Naive thymus-derived CD4-positive, alpha-beta T cell (primary cell): ENCODE measurements at regions not wholly inside any gene's neighbourhood (a gene's known extent, or its start where the extent isn't known, plus 50 kb on each side); places are given as distances from the start of the nearest gene placed in this dataset.

Experiments
- ATAC-seq: fragments of 150-1000 bp; cut with Tn5 transposase; 2 replicates; pipeline ENCODE4 v1.10.0; 2021; ENCODE audit warnings: mild to moderate bottlenecking, moderate library complexity
- CTCF ChIA-PET: fragments of 350-600 bp; sonication (Branson Sonifier 250); formaldehyde crosslinking; loops from one replicate; lab custom pipeline; 2021; ENCODE audit warnings: antibody characterized with exemption; lab: Charles Lee
- POLR2A ChIA-PET: fragments of 350-600 bp; sonication (Branson Sonifier 250); formaldehyde crosslinking; loops from one replicate; lab custom pipeline; 2021; ENCODE audit warnings: antibody characterized with exemption, inconsistent platforms; lab: Charles Lee
- DNase-seq, 9 donors: peaks; one replicate each; pipeline versions ENCODE4 v3.0.0 to v3.0.0-alpha.2; 2020 to 2022; ENCODE audit warnings: mixed read lengths in 1 of 9
- H3K27ac ChIP-seq: one replicate; pipeline ENCODE4 v1.7.0; 2013; ENCODE audit warnings: mild to moderate bottlenecking, low read depth, low read length, moderate library complexity
- H3K27me3 ChIP-seq, 2 donors: one replicate each; pipeline ENCODE4 v1.7.0; 2013; ENCODE audit warnings: low read length in 2 of 2, mild to moderate bottlenecking in 2 of 2, moderate library complexity in 2 of 2; ENCODE audit not compliant: control insufficient read depth in 2 of 2, insufficient read depth in 2 of 2
- H3K36me3 ChIP-seq, 3 experiments: 1 replicate in 2 of 3; 2 replicates in 1 of 3; pipeline ENCODE4 v1.7.0; 2013; ENCODE audit warnings: low read length in 3 of 3, mild to moderate bottlenecking in 3 of 3, moderate library complexity in 1 of 3; ENCODE audit not compliant: insufficient read depth in 3 of 3, control insufficient read depth in 2 of 3
- H3K4me1 ChIP-seq, 2 donors: one replicate each; pipeline ENCODE4 v1.7.0; 2013; ENCODE audit warnings: low read length in 2 of 2, mild to moderate bottlenecking in 2 of 2, moderate library complexity in 1 of 2; ENCODE audit not compliant: control insufficient read depth in 2 of 2, insufficient read depth in 2 of 2
- H3K4me3 ChIP-seq: 2 replicates; pipeline ENCODE4 v1.7.0; 2013; ENCODE audit warnings: mild to moderate bottlenecking, low read length
- H3K9me3 ChIP-seq, 3 experiments: 1 replicate in 2 of 3; 2 replicates in 1 of 3; pipeline ENCODE4 v1.7.0; 2013; ENCODE audit warnings: low read length in 3 of 3; ENCODE audit not compliant: control insufficient read depth in 2 of 3
- H3K27ac Mint-ChIP-seq, 9 donors: one replicate each; pipeline ENCODE4 v1.8.0; 2020 to 2022; ENCODE audit warnings: mixed read lengths in 9 of 9, mild to moderate bottlenecking in 8 of 9, moderate library complexity in 5 of 9, inconsistent platforms in 2 of 9
- H3K27me3 Mint-ChIP-seq, 5 donors: one replicate each; pipeline ENCODE4 v1.8.0; 2021 to 2022; ENCODE audit warnings: mixed read lengths in 5 of 5, mild to moderate bottlenecking in 1 of 5
- H3K36me3 Mint-ChIP-seq, 5 donors: one replicate each; pipeline ENCODE4 v1.8.0; 2020 to 2022; ENCODE audit warnings: mixed read lengths in 5 of 5, mild to moderate bottlenecking in 3 of 5, inconsistent platforms in 1 of 5
- H3K4me1 Mint-ChIP-seq, 7 donors: one replicate each; pipeline ENCODE4 v1.8.0; 2020 to 2022; ENCODE audit warnings: mixed read lengths in 7 of 7, mild to moderate bottlenecking in 3 of 7, inconsistent platforms in 1 of 7
- H3K4me3 Mint-ChIP-seq, 10 donors: one replicate each; pipeline ENCODE4 v1.8.0; 2020 to 2022; ENCODE audit warnings: mild to moderate bottlenecking in 10 of 10, mixed read lengths in 10 of 10, moderate library complexity in 6 of 10, inconsistent platforms in 2 of 10
- H3K9me3 Mint-ChIP-seq, 11 donors: one replicate each; pipeline ENCODE4 v1.8.0; 2020 to 2022; ENCODE audit warnings: mixed read lengths in 11 of 11, mild to moderate bottlenecking in 4 of 11, inconsistent platforms in 1 of 11, moderate library complexity in 1 of 11
- intact Hi-C, 2 donors: fragments of 100-400 bp; cut with micrococcal nuclease; formaldehyde crosslinking; loops; one replicate each; pipeline ENCODE4 v1.15.1; 2023

GRCh38 chrX:40971736-40972135 is 113.5 kb upstream of the USP9X start:
- DNase-seq (no peak), ATAC-seq (no peak)
- H3K4me1 ChIP-seq: no peaks in the 10 kb centered on the region
- H3K27me3 ChIP-seq: no peaks in the 10 kb centered on the region
- H3K36me3 ChIP-seq: no peaks in the 10 kb centered on the region
- POLR2A ChIA-PET: no interaction called here
- H3K4me1 Mint-ChIP-seq: peaks cover 0 to 4% (median 0%) of the 10 kb centered on the region in 7 donors
- H3K4me3 Mint-ChIP-seq: no peak overlapping the region
- CTCF ChIA-PET: no interaction called here
- peaks cover 0 to 5% (median 0%) of the 10 kb centered on the region in 5 donors for H3K36me3 Mint-ChIP-seq
- no peak overlapping the region for H3K27ac Mint-ChIP-seq
- intact Hi-C loops: no loop called here
- peaks cover 0 to 10% (median 1%) of the 10 kb centered on the region in 11 donors for H3K9me3 Mint-ChIP-seq
- no peak overlapping the region for H3K27ac ChIP-seq
- no peaks in the 10 kb centered on the region for H3K9me3 ChIP-seq
- no peak overlapping the region for H3K4me3 ChIP-seq
- no peaks in the 10 kb centered on the region for H3K27me3 Mint-ChIP-seq

GRCh38 chrX:40973619-40974018 is 111.6 kb upstream of the USP9X start:
- H3K36me3 Mint-ChIP-seq: peaks cover 0 to 8% (median 0%) of the 10 kb centered on the region in 5 donors
- CTCF ChIA-PET: no interaction called here
- no peak for DNase-seq
- Histone ChIP-seq H3K4me1 (no peaks in the 10 kb centered on the region), H3K27me3 (no peaks in the 10 kb centered on the region), H3K4me3 (no peak overlapping the region), H3K36me3 (no peaks in the 10 kb centered on the region), H3K27ac (no peak overlapping the region), H3K9me3 (no peaks in the 10 kb centered on the region)
- H3K27me3 Mint-ChIP-seq: no peaks in the 10 kb centered on the region
- H3K4me3 Mint-ChIP-seq: no peak overlapping the region
- peaks cover 0 to 4% (median 0%) of the 10 kb centered on the region in 7 donors for H3K4me1 Mint-ChIP-seq
- H3K9me3 Mint-ChIP-seq: peaks cover 4 to 13% (median 7%) of the 10 kb centered on the region in 11 donors
- intact Hi-C loops: no loop called here
- H3K27ac Mint-ChIP-seq: no peak overlapping the region
- POLR2A ChIA-PET: no interaction called here
- ATAC-seq: no peak

- intact Hi-C loops: no loop called here
- Mint-ChIP-seq H3K4me1 (peaks cover 0 to 2% (median 0%) of the 10 kb centered on the region in 7 donors), H3K9me3 (peaks cover 4 to 14% (median 7%) of the 10 kb centered on the region in 11 donors), H3K4me3 (no peak overlapping the region), H3K27me3 (no peaks in the 10 kb centered on the region), H3K27ac (no peak overlapping the region), H3K36me3 (peaks cover 0 to 8% (median 0%) of the 10 kb centered on the region in 5 donors)
- H3K27me3 ChIP-seq: no peaks in the 10 kb centered on the region
- H3K4me3 ChIP-seq: no peak overlapping the region
- no peaks in the 10 kb centered on the region for H3K4me1 ChIP-seq
- H3K36me3 ChIP-seq: no peaks in the 10 kb centered on the region
- no peak overlapping the region for H3K27ac ChIP-seq
- CTCF ChIA-PET: no interaction called here
- ATAC-seq (no peak), DNase-seq (no peak)
- POLR2A ChIA-PET: no interaction called here
- no peaks in the 10 kb centered on the region for H3K9me3 ChIP-seq
Measured at GRCh38 chrX:40975951-40976350, 109.3 kb upstream of the USP9X start.

- POLR2A ChIA-PET: no interaction called here
- ATAC-seq: no peak
- H3K4me3 ChIP-seq: no peak overlapping the region
Measured at GRCh38 chrX:40976981-40977380, 108.3 kb upstream of the USP9X start.

GRCh38 chrX:40984962-40985361 is 100.3 kb upstream of the USP9X start:
- H3K4me3 ChIP-seq: no peak overlapping the region
- no peaks in the 10 kb centered on the region for H3K27me3 ChIP-seq
- no peak overlapping the region for H3K27ac ChIP-seq
- peaks cover 0 to 9% (median 4%) of the 10 kb centered on the region in 11 donors for H3K9me3 Mint-ChIP-seq
- no peak overlapping the region for H3K4me3 Mint-ChIP-seq
- no peak for DNase-seq
- ATAC-seq: no peak
- peaks cover 0 to 5% (median 0%) of the 10 kb centered on the region in 5 donors for H3K36me3 Mint-ChIP-seq
- no peaks in the 10 kb centered on the region for H3K9me3 ChIP-seq
- no peaks in the 10 kb centered on the region for H3K36me3 ChIP-seq
- H3K4me1 ChIP-seq: no peaks in the 10 kb centered on the region
- H3K27me3 Mint-ChIP-seq: no peaks in the 10 kb centered on the region
- ChIA-PET POLR2A (no interaction called here), CTCF (no interaction called here)
- H3K4me1 Mint-ChIP-seq: peaks cover 0 to 4% (median 0%) of the 10 kb centered on the region in 7 donors
- intact Hi-C loops: no loop called here
- no peak overlapping the region for H3K27ac Mint-ChIP-seq

More at GRCh38 chrX:40976981-40977380, 108.3 kb upstream of the USP9X start:
- no peaks in the 10 kb centered on the region for H3K36me3 ChIP-seq
- no peak for DNase-seq
- intact Hi-C loops: no loop called here
- H3K9me3 ChIP-seq: no peaks in the 10 kb centered on the region
- no peaks in the 10 kb centered on the region for H3K4me1 ChIP-seq
- Mint-ChIP-seq H3K27ac (no peak overlapping the region), H3K4me1 (peaks cover 0 to 2% (median 0%) of the 10 kb centered on the region in 7 donors), H3K36me3 (peaks cover 0 to 5% (median 0%) of the 10 kb centered on the region in 5 donors), H3K9me3 (peaks cover 0 to 11% (median 7%) of the 10 kb centered on the region in 11 donors), H3K27me3 (no peaks in the 10 kb centered on the region), H3K4me3 (no peak overlapping the region)
- CTCF ChIA-PET: no interaction called here
- H3K27ac ChIP-seq: no peak overlapping the region
- no peaks in the 10 kb centered on the region for H3K27me3 ChIP-seq

- POLR2A ChIA-PET: no interaction called here
- H3K4me3 ChIP-seq: no peak overlapping the region
- peaks cover 0 to 3% (median 0%) of the 10 kb centered on the region in 7 donors for H3K4me1 Mint-ChIP-seq
- H3K27ac Mint-ChIP-seq: no peak overlapping the region
- no peaks in the 10 kb centered on the region for H3K36me3 ChIP-seq
- no peak for DNase-seq
- ATAC-seq: no peak
- H3K36me3 Mint-ChIP-seq: peaks cover 0 to 5% (median 0%) of the 10 kb centered on the region in 5 donors
- peaks cover 2 to 16% (median 5%) of the 10 kb centered on the region in 11 donors for H3K9me3 Mint-ChIP-seq
- no peaks in the 10 kb centered on the region for H3K27me3 ChIP-seq
- no peak overlapping the region for H3K27ac ChIP-seq
- no peaks in the 10 kb centered on the region for H3K27me3 Mint-ChIP-seq
- no peaks in the 10 kb centered on the region for H3K9me3 ChIP-seq
- no peaks in the 10 kb centered on the region for H3K4me1 ChIP-seq
- H3K4me3 Mint-ChIP-seq: no peak overlapping the region
- intact Hi-C loops: no loop called here
- CTCF ChIA-PET: no interaction called here
Measured at GRCh38 chrX:40987413-40987812, 97.8 kb upstream of the USP9X start.

- no peaks in the 10 kb centered on the region for H3K27me3 Mint-ChIP-seq
- no peak overlapping the region for H3K27ac ChIP-seq
- H3K4me3 ChIP-seq: no peak overlapping the region
- no peak for DNase-seq
- H3K27me3 ChIP-seq: no peaks in the 10 kb centered on the region
- H3K9me3 Mint-ChIP-seq: peaks cover 2 to 16% (median 5%) of the 10 kb centered on the region in 11 donors
- intact Hi-C loops: no loop called here
- no peak for ATAC-seq
- H3K27ac Mint-ChIP-seq: no peak overlapping the region
- no peaks in the 10 kb centered on the region for H3K4me1 ChIP-seq
- CTCF ChIA-PET: no interaction called here
- POLR2A ChIA-PET: interaction anchor here (0.7 kb wide), 1 partner anchor 655 kb away, joined by 3 read pairs; no protein-coding TSS in a partner anchor
- H3K4me3 Mint-ChIP-seq: no peak overlapping the region
- H3K4me1 Mint-ChIP-seq: peaks cover 0 to 3% (median 0%) of the 10 kb centered on the region in 7 donors
- H3K9me3 ChIP-seq: no peaks in the 10 kb centered on the region
- H3K36me3 Mint-ChIP-seq: peaks cover 0 to 5% (median 0%) of the 10 kb centered on the region in 5 donors
- no peaks in the 10 kb centered on the region for H3K36me3 ChIP-seq
Measured at GRCh38 chrX:40988100-40988499, 97.1 kb upstream of the USP9X start.
